Osteocyte (in vitro differentiated cells): ENCODE measurements at regions not wholly inside any gene's neighbourhood (a gene's known extent, or its start where the extent isn't known, plus 50 kb on each side); places are given as distances from the start of the nearest gene placed in this dataset.
"Not testable (repeated sequence)": the region's sequence is repeated elsewhere in the genome, so short reads cannot be mapped to it uniquely, and the experiment has no call there.

ENCODE experiments used
- DNase-seq: peaks from one replicate; pipeline ENCODE4 v3.0.0; 2021; ENCODE audit warnings: mixed read lengths; ENCODE audit not compliant: unreplicated experiment; ENCODE audit errors: extremely low spot score
- H3K27ac Mint-ChIP-seq: one replicate; pipeline ENCODE4 v1.8.0; 2021; ENCODE audit warnings: mild to moderate bottlenecking, mixed read lengths; ENCODE audit not compliant: unreplicated experiment
- H3K27me3 Mint-ChIP-seq: one replicate; pipeline ENCODE4 v1.8.0; 2021; ENCODE audit warnings: mixed read lengths; ENCODE audit not compliant: unreplicated experiment
- H3K36me3 Mint-ChIP-seq: one replicate; pipeline ENCODE4 v1.8.0; 2021; ENCODE audit warnings: mixed read lengths; ENCODE audit not compliant: unreplicated experiment
- H3K4me1 Mint-ChIP-seq: one replicate; pipeline ENCODE4 v1.8.0; 2021; ENCODE audit warnings: mixed read lengths; ENCODE audit not compliant: unreplicated experiment
- H3K4me3 Mint-ChIP-seq: one replicate; pipeline ENCODE4 v1.8.0; 2021; ENCODE audit warnings: mild to moderate bottlenecking, moderate library complexity, mixed read lengths; ENCODE audit not compliant: unreplicated experiment
- H3K9me3 Mint-ChIP-seq: one replicate; pipeline ENCODE4 v1.8.0; 2021; ENCODE audit warnings: mixed read lengths; ENCODE audit not compliant: unreplicated experiment

DNA sequence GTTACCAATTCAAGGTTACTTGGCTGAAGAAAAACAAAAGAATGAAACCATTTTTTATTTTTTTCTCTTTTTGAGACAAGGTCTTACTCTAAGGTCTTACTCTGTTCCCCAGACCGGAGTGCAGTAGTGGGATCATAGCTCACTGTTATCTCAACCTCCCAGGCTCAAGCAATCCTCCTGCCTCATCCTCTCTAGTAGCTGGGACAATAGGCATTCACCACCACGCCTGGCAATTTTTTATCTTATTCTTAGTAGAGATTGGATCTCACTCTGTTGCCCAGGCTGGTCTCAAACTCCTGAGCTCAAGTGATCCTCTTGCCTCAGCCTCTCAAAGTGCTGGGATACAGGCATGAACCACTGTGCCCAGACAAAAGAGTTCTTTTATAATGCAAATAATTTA is 3732.0 kb upstream of the OR11H1 start:
- H3K27me3 Mint-ChIP-seq, H3K9me3 Mint-ChIP-seq, H3K36me3 Mint-ChIP-seq, H3K4me3 Mint-ChIP-seq, H3K4me1 Mint-ChIP-seq, DNase-seq, H3K27ac Mint-ChIP-seq: not testable (repeated sequence)

DNA sequence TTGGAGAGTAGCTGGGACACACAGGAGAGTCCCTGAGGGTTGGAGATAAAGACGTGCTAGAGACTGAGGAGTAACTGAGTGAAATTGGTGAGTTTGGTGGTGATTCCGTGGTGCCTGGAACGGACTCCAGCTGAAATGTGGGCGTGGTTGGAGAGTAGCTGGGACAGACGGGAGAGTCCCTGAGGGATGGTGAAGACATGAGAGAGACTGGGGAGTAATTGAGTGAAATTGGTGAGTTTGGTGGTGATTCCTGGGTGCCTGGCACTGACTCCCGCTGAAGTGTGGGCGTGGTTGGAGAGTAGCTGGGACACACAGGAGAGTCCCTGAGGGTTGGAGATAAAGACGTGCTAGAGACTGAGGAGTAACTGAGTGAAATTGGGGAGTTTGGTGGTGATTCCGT is 3712.5 kb upstream of the OR11H1 start:
- peaks cover 30% of the 10 kb centered on the region for H3K9me3 Mint-ChIP-seq
- not testable (repeated sequence) for DNase-seq, H3K4me3 Mint-ChIP-seq, H3K4me1 Mint-ChIP-seq, H3K27me3 Mint-ChIP-seq, H3K36me3 Mint-ChIP-seq, H3K27ac Mint-ChIP-seq

- not testable (repeated sequence) for H3K4me1 Mint-ChIP-seq, H3K4me3 Mint-ChIP-seq, DNase-seq, H3K36me3 Mint-ChIP-seq, H3K27me3 Mint-ChIP-seq, H3K27ac Mint-ChIP-seq
- peaks cover 28% of the 10 kb centered on the region for H3K9me3 Mint-ChIP-seq
Measured at GRCh38 chr22:11818845-11819244, 3709.1 kb upstream of the OR11H1 start.

DNA sequence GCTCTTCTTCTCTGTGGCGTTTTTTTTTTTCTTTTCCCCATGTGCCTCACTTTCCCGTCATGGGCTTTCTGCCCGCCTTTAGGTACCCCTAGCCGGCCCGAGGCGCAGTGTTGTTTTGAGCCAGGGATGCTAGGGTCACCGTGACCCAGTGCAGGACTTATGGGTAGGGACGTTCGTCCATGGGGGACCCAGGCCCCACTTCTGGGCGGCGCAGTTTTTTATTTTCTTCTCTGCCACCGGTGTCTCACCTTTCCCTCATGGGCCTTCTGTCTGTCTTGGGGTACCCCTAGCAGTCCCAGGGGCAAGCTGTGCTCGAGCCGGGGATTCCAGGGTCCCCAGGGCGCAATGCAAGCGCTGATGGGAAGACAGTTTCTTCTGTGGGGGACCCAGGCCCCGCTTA is 3705.7 kb upstream of the OR11H1 start:
- peaks cover 21% of the 10 kb centered on the region for H3K9me3 Mint-ChIP-seq
- not testable (repeated sequence) for H3K36me3 Mint-ChIP-seq, H3K4me3 Mint-ChIP-seq, DNase-seq, H3K4me1 Mint-ChIP-seq, H3K27ac Mint-ChIP-seq, H3K27me3 Mint-ChIP-seq

- H3K9me3 Mint-ChIP-seq, H3K36me3 Mint-ChIP-seq, H3K4me3 Mint-ChIP-seq, H3K27me3 Mint-ChIP-seq, H3K27ac Mint-ChIP-seq, DNase-seq, H3K4me1 Mint-ChIP-seq: not testable (repeated sequence)
Measured at GRCh38 chr22:11825009-11825408, 3703.0 kb upstream of the OR11H1 start.

GRCh38 chr22:11826000-11826399 is 3702.0 kb upstream of the OR11H1 start:
- DNase-seq, H3K4me1 Mint-ChIP-seq, H3K27me3 Mint-ChIP-seq, H3K9me3 Mint-ChIP-seq, H3K27ac Mint-ChIP-seq, H3K4me3 Mint-ChIP-seq, H3K36me3 Mint-ChIP-seq: not testable (repeated sequence)

- not testable (repeated sequence) for H3K36me3 Mint-ChIP-seq, H3K4me1 Mint-ChIP-seq, H3K4me3 Mint-ChIP-seq, H3K9me3 Mint-ChIP-seq, H3K27me3 Mint-ChIP-seq, H3K27ac Mint-ChIP-seq
- DNase-seq: peak; percentile 92
Measured at GRCh38 chr22:11829426-11829825, 3698.6 kb upstream of the OR11H1 start.
